ENCODE measurements at regions not wholly inside any gene's neighbourhood (a gene's known extent, or its start where the extent isn't known, plus 50 kb on each side); places are given as distances from the start of the nearest gene placed in this dataset.

DNA sequence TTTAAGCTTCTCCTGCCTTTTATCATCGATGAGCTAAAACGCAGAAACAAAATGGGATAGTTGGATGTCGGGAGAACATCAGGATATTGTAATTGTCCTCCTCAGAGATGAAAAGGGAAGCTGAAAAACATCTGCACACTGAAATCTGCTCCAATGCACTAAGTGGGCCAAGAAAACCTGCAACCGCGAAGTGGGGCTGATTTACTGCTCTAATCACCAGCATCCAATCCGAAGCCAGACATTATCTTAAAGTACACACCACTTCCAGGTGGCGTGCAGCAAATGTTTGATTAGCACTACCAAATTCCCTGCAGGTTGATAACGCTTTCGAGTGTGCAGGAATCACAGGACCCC lies 230.3 kb upstream of the SLC14A2 start:
- TF ChIP-seq, protein P1, sequence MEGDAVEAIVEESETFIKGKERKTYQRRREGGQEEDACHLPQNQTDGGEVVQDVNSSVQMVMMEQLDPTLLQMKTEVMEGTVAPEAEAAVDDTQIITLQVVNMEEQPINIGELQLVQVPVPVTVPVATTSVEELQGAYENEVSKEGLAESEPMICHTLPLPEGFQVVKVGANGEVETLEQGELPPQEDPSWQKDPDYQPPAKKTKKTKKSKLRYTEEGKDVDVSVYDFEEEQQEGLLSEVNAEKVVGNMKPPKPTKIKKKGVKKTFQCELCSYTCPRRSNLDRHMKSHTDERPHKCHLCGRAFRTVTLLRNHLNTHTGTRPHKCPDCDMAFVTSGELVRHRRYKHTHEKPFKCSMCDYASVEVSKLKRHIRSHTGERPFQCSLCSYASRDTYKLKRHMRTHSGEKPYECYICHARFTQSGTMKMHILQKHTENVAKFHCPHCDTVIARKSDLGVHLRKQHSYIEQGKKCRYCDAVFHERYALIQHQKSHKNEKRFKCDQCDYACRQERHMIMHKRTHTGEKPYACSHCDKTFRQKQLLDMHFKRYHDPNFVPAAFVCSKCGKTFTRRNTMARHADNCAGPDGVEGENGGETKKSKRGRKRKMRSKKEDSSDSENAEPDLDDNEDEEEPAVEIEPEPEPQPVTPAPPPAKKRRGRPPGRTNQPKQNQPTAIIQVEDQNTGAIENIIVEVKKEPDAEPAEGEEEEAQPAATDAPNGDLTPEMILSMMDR (IDR thresholded peaks at IDR 0.05 in 2 of 3, conservative IDR thresholded peaks at IDR 0.05 in 1 of 3; ENCODE audit: control insufficient read depth in 2 of 3, extremely low read depth in 1 of 3, insufficient read depth in 1 of 3, low read depth in 3 of 3, low read length in 3 of 3), result no peak
- TF ChIP-seq SIN3A (IDR thresholded peaks at IDR 0.05; ENCODE audit: low read depth, low read length) (no peak), CHD2 (IDR thresholded peaks at IDR 0.05; ENCODE audit: borderline replicate concordance, low read depth, low read length) (no peak), POLR2A (IDR thresholded peaks at IDR 0.05; ENCODE audit: low read depth, low read length) (no peak), RELA (IDR thresholded peaks at IDR 0.05; ENCODE audit: borderline replicate concordance, partially characterized antibody) (no peak), EP300 (IDR thresholded peaks at IDR 0.05; ENCODE audit: borderline replicate concordance in 1 of 2, control insufficient read depth in 1 of 2, low read depth in 2 of 2, low read length in 2 of 2) (no peak)
- TF ChIP-seq, protein P2, sequence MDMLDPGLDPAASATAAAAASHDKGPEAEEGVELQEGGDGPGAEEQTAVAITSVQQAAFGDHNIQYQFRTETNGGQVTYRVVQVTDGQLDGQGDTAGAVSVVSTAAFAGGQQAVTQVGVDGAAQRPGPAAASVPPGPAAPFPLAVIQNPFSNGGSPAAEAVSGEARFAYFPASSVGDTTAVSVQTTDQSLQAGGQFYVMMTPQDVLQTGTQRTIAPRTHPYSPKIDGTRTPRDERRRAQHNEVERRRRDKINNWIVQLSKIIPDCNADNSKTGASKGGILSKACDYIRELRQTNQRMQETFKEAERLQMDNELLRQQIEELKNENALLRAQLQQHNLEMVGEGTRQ (IDR thresholded peaks at IDR 0.05; ENCODE audit: borderline replicate concordance, low read depth, low read length), result no peak

All from GM12878 (cell line).